ENCODE measurements at regions not wholly inside any gene's neighbourhood (a gene's known extent, or its start where the extent isn't known, plus 50 kb on each side); places are given as distances from the start of the nearest gene placed in this dataset.

GRCh38 chr6:30405934-30406333 is 61.0 kb downstream of the RPP21 start:
- TF ChIP-seq REST (IDR thresholded peaks at IDR 0.05; ENCODE audit: low read depth) (no peak), EGR1 (IDR thresholded peaks at IDR 0.05) (no peak), EP300 (IDR thresholded peaks at IDR 0.05; ENCODE audit: borderline replicate concordance) (no peak), CREB1 (IDR thresholded peaks at IDR 0.05; ENCODE audit: low read depth) (no peak), FOXM1 (IDR thresholded peaks at IDR 0.05; ENCODE audit: borderline replicate concordance, low read depth) (no peak), MAX (IDR thresholded peaks at IDR 0.05) (no peak), CEBPB (IDR thresholded peaks at IDR 0.05) (no peak), TAF1 (IDR thresholded peaks at IDR 0.05; ENCODE audit: low read depth) (no peak), TCF12 (IDR thresholded peaks at IDR 0.05; ENCODE audit: low read depth) (no peak), USF1 (IDR thresholded peaks at IDR 0.05) (no peak), RAD21 (IDR thresholded peaks at IDR 0.05; ENCODE audit: low read depth) (no peak)
